ENCODE measurements at regions not wholly inside any gene's neighbourhood (a gene's known extent, or its start where the extent isn't known, plus 50 kb on each side); places are given as distances from the start of the nearest gene placed in this dataset.
"Not testable (repeated sequence)": the region's sequence is repeated elsewhere in the genome, so short reads cannot be mapped to it uniquely, and the experiment has no call there.

GRCh38 chr2:2620604-2621003 is 289.5 kb upstream of the MYT1L start:
- no peak for DNase-seq

DNA sequence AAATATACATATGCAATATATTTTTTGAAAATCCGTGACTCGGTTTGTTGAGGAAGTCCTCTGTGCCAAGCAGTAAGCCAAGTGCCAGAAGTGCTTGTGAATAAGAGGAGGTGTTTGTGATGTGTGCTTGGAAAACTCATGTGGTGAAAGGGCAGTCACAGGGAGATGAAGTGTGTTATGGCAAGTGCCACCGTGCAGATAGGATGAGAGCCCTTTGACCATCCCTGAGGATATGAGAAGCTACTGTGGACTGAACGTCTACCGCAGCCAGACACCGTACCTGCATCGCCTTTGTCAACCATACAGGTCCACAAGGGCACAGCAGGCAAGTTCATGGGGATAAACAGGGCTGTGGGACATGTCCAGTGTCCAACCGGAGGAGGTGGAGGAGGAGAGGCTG is 288.9 kb upstream of the MYT1L start:
- DNase-seq, result no peak

GRCh38 chr2:2614452-2614851 is 283.4 kb upstream of the MYT1L start:
- no peak for DNase-seq

DNA sequence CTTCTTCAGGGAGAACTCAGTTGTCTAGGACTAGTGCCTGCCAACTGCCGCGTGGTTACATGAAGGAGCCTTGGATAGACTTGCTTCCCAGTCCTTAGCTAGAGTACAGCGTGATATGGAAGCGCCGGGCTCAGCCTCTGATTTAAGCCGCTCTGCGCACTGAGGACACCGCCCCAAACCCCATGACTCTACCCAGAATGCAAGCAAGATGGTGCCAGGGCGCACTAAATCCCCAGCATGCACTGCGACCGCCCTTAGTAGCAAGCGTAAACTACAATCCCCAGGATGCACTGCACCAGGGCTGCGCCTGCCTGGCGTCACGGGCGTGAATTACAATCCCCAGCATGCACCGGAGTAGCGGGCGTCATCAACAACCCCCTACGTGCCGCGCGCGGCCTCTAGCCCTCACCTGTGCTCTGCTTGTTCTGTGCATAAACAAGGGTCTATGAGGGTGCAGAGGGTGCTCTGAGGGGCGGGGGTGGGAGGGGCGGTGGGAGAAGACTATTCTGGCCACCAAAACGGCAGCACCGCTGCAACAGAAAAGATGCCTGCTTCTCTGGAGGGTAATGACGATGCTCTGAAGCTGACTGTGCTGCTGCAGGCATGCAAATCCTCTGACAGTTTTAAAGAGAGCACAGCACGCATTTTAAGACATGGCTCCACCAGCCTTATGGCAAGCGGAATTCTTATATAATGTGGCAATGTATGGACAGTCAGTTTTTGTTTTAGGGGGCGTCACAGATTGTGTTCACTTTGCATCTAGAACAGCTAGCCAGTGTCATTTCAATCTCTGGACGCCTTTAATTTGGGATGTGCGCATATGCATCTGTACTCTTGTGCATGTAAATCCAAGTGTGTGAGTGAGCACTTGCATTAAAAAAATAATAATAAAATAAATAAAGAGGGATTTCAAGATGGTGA is 282.5 kb upstream of the MYT1L start:
- DNase-seq, result peak; percentile 64 to 87

DNA sequence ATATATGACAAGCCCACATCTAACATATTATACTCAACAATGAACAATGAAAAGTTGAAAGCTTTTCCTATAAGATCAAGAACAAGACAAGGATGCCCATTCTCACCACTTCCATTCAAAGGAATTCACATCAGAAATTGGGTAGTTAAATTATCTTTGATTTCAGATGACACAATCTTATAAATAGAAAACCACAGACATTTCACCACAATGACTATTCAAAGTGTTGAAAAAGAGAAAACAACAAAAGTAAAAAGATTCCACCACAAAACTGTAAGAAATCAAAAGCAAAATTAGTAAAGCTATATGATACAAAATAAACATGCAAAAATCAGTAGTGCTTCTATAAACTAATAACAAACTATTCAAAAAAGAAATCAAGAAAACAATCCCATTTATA is 279.7 kb upstream of the MYT1L start:
- DNase-seq, result no peak

DNA sequence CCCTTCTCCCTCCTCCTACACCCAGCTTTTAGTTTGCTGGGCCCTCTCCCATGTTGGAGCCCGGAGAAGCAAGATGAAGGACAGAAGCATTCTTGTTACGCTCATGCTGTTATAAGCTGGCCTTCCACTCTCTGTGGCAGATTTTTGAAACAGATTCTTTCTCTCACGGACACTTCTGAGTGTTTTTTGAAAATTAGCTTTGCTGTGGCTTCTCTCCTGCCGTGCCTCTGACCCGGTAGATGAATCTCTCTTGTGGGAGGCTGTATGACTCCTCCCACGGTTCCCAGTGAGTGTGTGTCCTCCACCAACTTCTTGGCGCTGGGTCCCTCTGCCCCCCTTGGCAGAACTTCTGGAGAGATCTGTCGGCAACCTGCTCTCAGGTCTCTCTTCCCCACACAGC is 269.3 kb upstream of the MYT1L start:
- no peak for DNase-seq

- no peak for DNase-seq
Measured at GRCh38 chr2:2599441-2599840, 268.4 kb upstream of the MYT1L start.

GRCh38 chr2:2597712-2598111 is 266.6 kb upstream of the MYT1L start:
- DNase-seq, result no peak

DNA sequence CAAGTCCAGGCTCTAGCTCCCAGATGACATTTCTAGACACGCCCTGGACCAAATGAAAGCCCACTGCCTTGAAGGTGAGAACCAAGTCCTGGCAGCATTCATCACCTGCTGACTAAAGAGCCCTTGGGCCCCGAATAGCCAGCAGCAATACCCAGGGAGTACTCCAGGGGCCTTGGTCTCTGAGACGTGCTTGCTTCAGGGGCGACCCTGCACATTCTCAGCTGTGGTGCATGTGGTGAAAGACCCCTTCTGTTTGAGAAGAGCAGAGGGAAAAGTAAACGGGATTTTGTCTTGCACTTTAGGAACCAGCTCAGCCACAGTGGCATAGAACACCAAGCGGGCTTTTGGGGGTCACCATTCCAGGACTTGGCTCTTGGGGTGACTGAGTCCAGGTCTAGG is 260.5 kb upstream of the MYT1L start:
- DNase-seq, result no peak

GRCh38 chr2:2590841-2591541 is 259.9 kb upstream of the MYT1L start:
- no peak for DNase-seq

- DNase-seq, result no peak
Measured at GRCh38 chr2:2590141-2590540, 259.1 kb upstream of the MYT1L start.

- no peak for DNase-seq
Measured at GRCh38 chr2:2588777-2589176, 257.7 kb upstream of the MYT1L start.

DNA sequence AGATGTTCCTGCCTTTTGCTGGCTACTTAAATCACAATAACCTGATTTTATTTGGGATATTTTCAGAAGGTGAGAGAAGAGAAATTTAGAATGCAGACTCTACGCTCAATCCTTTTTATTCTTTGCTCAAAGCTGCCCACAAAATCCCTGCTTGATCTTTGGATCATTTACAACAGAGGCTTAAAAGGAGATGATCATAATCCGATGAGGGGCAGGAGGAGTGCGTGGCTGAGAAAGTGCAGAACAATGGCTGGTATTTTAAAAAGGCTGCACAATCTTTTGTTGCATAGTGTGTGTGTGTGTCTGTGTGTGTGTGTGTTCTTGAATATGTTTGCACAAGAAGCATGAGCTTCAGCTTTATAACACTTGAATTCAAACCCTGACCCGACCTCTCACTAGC is 256.3 kb upstream of the MYT1L start:
- no peak for DNase-seq

DNA sequence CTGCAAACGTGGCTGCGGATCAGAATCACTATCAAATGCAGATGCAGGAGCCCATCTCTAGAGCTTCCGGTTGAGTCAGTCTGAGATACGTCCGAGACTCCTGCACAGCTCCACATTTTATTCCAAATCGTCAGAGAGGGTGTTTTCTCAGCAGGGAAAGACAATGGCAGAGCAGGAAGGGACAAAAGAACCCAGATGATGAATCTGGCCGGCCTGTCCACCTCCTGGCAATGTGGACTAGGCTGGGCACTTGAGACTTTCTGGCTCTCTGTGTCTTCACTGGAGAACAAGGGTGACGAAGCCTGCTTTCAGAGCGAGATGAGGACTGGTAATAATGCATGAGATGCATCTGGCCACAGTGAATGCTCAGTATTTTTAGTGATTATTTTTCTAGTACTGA is 255.9 kb upstream of the MYT1L start:
- DNase-seq, result no peak

GRCh38 chr2:2586068-2586776 is 255.1 kb upstream of the MYT1L start:
- no peak for DNase-seq

GRCh38 chr2:2582998-2583545 is 252.0 kb upstream of the MYT1L start:
- no peak for DNase-seq

DNA sequence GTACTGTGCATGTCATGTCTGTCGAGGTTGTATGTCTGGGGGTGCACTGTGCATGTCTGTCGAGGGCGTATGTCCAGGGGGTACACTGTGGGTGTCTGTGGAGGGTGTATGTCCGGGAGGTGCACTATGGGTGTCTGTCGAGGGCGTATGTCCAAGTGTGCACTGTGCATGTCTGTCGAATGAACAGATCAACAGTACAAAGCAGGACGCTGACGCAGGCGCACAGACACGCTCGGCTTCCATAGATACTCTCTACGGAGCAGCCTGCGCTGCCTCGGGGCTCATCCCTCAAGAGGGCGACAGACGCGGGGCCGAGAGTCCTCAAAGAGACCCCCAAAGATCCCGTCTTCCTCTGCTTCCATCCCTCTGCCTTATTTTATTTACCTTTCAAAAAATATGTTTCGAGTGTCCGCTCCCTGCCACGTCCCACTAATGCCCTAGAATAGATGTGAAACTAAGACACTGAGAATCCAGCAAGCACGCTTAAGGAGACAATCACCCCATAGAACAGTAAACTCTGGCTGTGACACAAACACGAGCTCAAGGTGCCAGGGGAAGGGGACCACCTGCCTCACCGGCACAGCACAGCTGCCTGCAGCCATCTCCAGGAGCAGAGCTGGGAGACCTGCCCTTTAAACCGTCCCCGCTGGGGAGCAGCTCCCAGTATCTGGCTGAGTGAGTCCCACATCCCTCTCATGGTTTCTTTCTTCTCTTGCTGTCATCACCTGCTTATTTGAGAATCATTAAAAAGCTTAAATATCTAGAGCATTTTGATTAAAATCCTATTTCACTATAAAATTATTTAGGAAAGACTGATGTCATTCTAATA is 250.5 kb upstream of the MYT1L start:
- no peak for DNase-seq

GRCh38 chr2:2580841-2581240 is 249.8 kb upstream of the MYT1L start:
- not testable (repeated sequence) for DNase-seq

- no peak for DNase-seq
Measured at GRCh38 chr2:2580341-2580740, 249.3 kb upstream of the MYT1L start.

- no peak for DNase-seq
Measured at GRCh38 chr2:2579814-2580213, 248.7 kb upstream of the MYT1L start.

- no peak for DNase-seq
Measured at GRCh38 chr2:2577407-2577831, 246.3 kb upstream of the MYT1L start.

- DNase-seq, result no peak
Measured at GRCh38 chr2:2575870-2576386, 244.9 kb upstream of the MYT1L start.
